GM12872 (cell line): ENCODE measurements at regions not wholly inside any gene's neighbourhood (a gene's known extent, or its start where the extent isn't known, plus 50 kb on each side); places are given as distances from the start of the nearest gene placed in this dataset.

Experiments
- TF ChIP-seq, protein P1 (sequence below): IDR thresholded peaks from 3 replicates; pipeline ENCODE4 v1.5.1; 2011; ENCODE audit warnings: low read depth, mild to moderate bottlenecking, low read length, moderate library complexity; ENCODE audit not compliant: insufficient read depth

DNA sequence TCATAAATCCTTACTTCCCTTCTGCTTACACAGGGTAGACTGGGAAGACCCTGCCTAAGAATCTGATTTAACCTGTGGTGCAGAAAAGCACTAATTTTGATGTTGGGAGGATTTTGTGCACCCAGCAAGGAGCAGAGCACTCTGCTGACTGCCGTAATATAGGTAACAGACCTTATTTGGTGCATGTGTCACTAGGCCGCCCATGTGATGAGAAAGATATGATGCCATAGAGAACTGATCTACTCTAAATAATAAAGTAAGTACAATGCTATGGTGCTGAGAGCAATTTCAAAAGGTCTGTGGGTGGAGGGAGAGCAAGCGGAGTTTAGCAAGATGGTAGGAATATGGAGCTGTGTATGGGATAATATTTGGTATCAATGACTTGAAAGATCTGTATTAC lies 1663.6 kb upstream of the SEL1L start:
- TF ChIP-seq, protein P1, sequence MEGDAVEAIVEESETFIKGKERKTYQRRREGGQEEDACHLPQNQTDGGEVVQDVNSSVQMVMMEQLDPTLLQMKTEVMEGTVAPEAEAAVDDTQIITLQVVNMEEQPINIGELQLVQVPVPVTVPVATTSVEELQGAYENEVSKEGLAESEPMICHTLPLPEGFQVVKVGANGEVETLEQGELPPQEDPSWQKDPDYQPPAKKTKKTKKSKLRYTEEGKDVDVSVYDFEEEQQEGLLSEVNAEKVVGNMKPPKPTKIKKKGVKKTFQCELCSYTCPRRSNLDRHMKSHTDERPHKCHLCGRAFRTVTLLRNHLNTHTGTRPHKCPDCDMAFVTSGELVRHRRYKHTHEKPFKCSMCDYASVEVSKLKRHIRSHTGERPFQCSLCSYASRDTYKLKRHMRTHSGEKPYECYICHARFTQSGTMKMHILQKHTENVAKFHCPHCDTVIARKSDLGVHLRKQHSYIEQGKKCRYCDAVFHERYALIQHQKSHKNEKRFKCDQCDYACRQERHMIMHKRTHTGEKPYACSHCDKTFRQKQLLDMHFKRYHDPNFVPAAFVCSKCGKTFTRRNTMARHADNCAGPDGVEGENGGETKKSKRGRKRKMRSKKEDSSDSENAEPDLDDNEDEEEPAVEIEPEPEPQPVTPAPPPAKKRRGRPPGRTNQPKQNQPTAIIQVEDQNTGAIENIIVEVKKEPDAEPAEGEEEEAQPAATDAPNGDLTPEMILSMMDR: no peak

DNA sequence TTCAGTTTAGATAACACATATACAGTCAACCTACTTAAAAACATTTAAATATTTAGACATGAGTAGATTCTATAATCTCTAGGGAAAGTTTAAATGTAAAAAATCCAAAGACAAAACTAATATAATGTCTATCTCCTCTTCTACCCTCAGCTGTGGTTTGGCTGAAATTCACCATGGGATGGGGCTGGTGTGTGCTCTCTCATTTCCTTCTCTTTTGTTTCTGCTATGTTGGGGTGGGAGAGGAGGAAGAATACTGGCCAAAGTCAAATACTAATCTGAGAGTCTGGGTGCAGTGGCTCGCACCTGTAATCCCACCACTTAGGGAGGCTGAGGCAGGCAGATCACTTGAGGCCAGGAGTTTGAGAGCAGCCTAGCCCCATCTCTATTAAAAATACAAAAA lies 1673.9 kb upstream of the SEL1L start:
- TF ChIP-seq, protein P1: no peak

DNA sequence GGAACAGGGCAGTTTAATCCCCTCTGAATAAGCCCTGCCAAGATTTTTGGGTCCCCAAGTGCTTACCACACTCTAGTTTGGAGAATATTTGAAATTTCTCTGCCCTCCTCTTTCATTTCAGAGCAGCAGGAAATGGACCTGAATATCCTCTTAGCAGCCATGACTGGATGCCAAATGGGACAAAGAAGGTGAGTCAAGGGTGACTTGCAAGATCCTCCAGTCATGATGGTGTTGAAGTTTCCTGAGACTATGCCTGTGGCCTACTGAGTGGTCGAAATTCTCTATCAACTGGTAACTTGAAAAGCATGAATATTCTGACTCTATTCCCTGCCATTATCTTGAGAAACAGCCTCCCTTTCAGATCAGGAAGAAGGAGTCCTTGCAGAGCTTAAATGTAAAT lies 1674.7 kb upstream of the SEL1L start:
- TF ChIP-seq, protein P1: no peak

DNA sequence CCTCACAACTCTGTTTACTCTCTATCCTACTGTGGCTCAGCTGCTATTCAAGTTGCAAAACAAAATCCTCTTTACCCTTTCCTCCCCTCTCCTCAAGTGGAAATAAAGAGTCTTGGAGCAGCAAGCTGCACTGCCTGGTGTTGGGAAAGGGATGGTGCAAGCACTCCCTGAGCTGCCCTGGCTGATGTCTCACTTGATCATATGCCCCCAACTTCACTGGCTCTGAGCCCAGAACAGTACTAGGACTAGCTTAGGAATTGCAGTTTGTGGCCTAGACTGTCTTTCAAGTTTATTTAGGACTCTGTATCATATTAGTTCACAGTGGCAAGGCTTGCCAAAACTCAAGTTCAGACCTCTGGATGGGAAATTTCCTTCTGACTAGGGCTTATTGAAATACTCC lies 1683.8 kb upstream of the SEL1L start:
- TF ChIP-seq, protein P1: no peak

DNA sequence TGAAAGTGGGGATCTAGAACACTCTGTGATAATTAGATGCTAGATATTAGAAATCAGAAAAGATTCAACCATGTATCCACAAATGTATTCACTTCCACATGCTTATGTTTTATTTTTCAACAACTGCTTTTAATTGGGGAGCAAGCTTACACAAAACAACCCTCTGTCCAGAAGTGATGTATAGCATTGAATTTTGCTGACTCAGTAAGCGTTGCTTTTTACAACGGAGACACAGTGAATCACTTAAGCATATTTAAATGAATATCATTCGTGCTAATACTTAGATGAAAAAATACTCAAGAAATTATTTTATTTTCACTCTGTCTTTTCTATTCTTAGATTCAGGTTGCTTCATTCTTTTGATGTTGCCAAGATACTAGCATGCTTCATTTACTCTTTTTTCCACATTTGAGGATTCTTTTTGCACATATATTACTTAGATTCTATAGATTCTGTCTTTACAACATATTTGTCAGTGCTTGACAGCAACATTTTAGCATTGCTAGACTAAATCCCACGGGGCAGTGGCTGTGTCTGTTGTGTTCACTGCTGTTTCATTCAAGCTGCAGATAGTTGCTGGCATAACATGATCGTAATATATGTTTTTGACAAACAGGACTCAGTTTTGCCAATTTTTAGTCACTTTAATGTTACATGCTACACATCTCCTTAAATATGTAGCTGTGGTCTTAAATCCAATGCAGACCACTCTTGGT lies 1714.4 kb upstream of the SEL1L start:
- TF ChIP-seq, protein P1: no peak

DNA sequence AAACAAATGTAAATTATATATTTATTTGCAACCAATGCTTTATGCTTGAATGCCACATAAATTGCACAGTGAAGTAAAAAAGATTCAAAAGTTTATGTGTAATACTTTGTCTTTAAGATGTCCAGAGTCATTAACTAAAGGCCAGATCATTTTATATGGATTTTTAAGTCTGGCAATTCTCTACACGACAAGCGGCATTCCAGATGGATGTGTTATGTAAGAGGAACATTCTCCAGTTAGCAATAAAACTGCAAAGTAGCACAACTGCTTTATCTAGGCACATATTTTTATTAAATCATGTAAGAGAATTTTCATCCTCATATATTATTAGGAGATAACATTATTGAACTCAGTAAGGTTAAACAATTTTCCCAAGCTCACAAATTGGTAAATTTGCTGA lies 1717.7 kb upstream of the SEL1L start:
- TF ChIP-seq, protein P1: no peak

DNA sequence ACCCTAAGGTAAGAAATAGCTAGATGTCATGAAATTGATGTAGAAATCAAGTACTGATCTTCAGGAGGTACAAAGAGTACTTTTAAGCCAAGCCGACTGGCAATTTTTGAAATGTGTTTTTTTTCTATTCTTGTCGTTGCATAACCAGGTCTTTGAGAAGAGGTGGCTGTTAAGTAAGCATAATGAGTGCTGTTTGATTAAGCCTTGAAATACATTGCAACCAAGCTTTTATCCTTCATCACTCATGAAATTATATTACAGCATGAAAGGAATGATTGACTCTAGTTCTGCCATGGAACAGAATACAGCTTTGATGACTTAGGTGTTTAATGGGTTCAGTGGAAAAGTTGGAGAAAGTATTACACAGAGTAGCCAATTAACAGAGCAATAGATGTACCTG lies 1720.2 kb upstream of the SEL1L start:
- TF ChIP-seq, protein P1: no peak
